ENCODE measurements at regions not wholly inside any gene's neighbourhood (a gene's known extent, or its start where the extent isn't known, plus 50 kb on each side); places are given as distances from the start of the nearest gene placed in this dataset.
"Not testable (repeated sequence)": the region's sequence is repeated elsewhere in the genome, so short reads cannot be mapped to it uniquely, and the experiment has no call there.

DNA sequence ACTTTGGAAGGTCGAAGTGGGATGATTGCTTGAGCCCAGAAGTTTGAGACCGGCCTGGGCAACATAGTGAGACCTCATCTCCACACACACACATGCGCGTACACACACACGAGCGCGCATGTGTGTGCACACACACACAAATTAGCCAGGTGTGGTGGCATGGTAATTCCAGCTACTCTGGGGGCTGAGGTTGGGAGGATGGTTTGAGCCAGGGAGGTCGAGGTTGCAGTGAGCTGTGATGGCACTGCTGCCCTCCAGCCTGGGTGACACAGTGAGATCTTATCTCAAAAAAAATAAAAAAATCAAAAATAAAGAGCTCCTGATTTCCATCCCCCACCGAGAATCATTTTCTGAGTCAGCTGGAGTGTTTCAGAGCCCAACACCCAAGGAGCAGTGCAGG lies 261.5 kb upstream of the PLGLB2 start:
- not testable (repeated sequence) for DNase-seq (ENCODE audit: low read depth)

DNA sequence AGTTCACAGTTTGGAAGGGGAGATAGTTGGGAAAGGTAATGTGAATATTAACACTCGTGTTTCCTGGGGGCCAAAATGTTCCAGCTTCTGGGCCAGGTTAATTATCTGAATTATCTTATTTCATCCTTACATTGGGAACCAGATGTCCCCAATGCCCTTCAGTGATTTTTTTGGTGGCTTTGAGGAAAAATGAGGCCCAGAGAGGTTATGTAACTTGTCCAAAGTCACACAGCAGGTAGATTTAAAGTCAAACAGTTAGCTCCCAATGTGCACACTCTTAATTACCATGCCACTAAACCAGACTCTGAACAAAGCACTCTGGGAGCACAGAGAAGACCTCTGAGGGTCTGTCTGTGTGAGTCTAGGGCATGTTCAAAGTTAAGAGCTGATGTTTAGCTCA lies 259.9 kb upstream of the PLGLB2 start:
- not testable (repeated sequence) for DNase-seq (ENCODE audit: low read depth)

- DNase-seq (ENCODE audit: low read depth): not testable (repeated sequence)
These were observed 258.9 kb upstream of the PLGLB2 start for GRCh38 chr2:87488991-87489390.

DNA sequence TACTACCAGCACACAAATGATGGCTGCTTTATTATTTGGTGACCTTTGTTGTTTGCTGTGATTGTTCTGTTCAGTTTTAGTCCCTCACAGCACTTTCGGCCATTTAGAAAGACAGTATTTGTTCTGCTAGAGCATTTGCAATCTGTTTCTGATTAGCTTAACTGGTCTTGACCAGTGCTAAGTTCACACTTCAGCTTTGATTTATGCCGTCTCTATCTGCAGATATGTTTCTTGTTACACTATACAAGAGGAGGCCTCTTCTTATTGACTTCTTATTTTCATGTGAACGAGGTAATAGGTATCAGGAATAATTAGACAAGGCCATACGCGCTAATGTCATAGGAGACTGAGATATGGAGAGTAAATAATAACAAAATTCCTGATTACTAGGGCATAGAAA lies 253.0 kb upstream of the PLGLB2 start:
- not testable (repeated sequence) for DNase-seq (ENCODE audit: low read depth)

DNA sequence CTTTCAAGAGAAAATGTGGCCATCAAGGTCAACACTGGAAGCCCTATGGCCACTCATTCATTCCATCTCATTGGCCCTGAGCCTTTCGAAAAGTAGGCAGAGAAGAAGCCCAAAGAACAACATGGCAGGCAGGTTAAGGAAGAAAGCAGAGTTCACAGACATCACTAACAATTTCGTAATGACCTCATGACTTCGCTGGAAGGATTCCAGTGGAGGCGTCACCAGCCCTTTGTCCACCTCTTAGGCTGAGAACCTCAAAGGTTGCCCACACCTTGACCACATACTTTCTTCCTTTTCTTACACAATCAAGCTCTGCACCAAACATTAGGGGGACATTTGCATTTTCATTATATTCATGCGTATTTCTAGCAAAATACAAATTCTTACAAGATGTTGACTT lies 252.4 kb upstream of the PLGLB2 start:
- DNase-seq (ENCODE audit: low read depth): not testable (repeated sequence)

DNA sequence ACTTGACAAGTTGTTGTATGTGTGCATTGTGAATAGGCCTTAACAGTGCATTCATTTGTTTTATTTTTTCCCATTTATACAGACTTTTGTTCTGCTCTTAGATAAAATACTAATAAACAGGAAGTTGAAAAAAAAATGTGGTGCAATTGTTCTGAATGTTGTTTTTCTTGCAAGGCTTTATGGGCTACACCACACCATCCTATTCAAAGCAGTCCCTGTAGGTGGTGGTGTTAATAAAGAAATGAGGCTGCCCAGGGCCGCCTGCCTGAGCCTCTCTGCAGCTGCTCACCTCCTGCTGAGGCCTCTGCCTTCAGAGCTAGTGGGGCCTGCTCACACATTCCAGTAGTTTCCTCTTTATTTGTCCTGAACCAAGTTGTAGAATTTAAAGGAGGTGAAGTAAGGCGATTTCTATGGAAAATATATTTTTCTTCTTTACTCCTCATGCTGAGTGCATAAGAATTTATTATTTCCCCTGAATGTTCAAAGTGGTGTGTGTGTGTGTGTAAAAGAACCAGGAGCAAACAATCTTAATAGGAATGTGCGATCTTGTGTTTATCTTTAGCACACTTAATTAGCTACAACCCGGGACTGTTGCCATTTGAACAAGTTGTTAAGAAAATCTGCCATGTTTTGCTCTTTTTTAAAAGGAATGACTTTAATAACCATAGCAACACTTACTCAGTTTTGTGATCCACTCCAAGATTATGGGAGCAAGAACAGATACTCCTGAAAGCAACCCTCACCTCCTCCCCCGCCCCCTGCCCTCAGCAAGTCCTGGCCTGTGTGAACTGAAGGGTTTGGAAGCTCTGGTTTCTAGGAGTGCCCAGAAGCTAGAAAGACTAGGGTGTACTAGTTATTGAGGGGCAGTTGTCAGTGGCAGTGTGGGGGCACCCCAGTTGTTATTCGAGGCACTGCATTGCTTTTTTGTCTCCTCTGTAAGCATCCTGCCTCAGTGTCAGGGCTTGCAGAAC lies 251.6 kb upstream of the PLGLB2 start:
- not testable (repeated sequence) for DNase-seq (ENCODE audit: low read depth)

GRCh38 chr2:87497135-87497534 lies 250.8 kb upstream of the PLGLB2 start:
- not testable (repeated sequence) for DNase-seq (ENCODE audit: low read depth)

- not testable (repeated sequence) for DNase-seq (ENCODE audit: low read depth)
These were observed 250.2 kb upstream of the PLGLB2 start for GRCh38 chr2:87497700-87498099.

- DNase-seq (ENCODE audit: low read depth): not testable (repeated sequence)
These were observed 249.6 kb upstream of the PLGLB2 start for GRCh38 chr2:87498169-87498853.

- DNase-seq (ENCODE audit: low read depth): not testable (repeated sequence)
These were observed 249.0 kb upstream of the PLGLB2 start for GRCh38 chr2:87498854-87499238.

- not testable (repeated sequence) for DNase-seq (ENCODE audit: low read depth)
These were observed 248.0 kb upstream of the PLGLB2 start for GRCh38 chr2:87499860-87500259.

DNA sequence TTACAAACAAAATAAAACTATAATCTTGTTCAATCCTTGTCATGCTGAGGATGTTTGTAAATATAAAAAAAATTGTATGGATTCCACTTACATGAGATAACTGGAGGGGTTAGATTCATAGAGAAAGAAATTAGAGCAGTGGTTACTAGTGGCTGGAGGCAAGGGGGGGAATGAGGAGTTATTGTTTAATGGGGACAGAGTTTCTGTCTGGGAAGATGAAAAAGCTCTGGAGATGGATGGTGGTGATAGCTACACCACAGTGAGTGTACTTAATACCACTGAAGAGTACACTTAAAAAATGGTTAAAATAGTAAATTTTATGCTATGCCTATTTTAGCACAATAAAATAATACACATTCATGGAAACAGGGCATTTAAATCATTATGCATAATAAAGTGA lies 247.5 kb upstream of the PLGLB2 start:
- DNase-seq (ENCODE audit: low read depth): not testable (repeated sequence)

GRCh38 chr2:87500951-87501350 lies 246.9 kb upstream of the PLGLB2 start:
- DNase-seq (ENCODE audit: low read depth): not testable (repeated sequence)

DNA sequence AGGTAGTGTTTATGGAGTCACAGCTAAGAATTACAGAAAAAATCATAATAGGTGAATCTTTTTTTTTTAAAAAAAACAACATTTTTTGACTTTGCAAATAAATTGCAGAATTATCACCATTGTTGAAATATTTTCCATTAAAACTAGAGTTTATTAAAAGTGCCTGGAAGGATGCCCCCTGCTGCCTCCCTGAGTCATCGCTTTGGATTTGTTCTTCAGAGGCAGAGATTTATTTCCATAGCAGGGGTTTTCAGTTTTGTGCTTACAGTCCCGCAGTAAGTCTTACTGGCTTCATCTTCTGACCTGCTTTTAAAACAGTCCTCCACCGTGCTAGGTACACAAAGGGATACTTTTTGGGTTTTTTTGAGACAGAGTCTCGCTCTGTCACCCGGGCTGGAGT lies 244.9 kb upstream of the PLGLB2 start:
- DNase-seq (ENCODE audit: low read depth): not testable (repeated sequence)

- not testable (repeated sequence) for DNase-seq (ENCODE audit: low read depth)
These were observed 242.6 kb upstream of the PLGLB2 start for GRCh38 chr2:87505239-87505638.

DNA sequence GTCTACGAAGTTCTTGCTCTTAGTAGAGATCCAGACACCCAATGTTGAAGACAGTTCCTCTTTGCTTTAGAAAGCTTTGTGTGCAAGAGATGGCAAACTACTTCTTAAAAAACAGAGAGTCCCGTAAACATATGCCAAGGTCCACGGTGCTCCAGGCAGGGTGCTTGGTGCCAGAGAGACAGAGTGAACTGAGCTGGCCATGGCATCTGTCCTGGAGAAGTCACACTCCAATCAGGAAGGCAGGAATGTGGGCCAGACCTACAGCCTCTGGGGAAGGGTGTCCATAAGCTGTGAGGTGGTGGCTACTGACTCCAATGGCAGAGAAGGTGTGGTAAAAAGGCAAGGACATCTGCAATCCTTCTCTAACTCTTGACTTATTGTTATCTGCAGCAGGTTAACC lies 242.0 kb upstream of the PLGLB2 start:
- not testable (repeated sequence) for DNase-seq (ENCODE audit: low read depth)

DNA sequence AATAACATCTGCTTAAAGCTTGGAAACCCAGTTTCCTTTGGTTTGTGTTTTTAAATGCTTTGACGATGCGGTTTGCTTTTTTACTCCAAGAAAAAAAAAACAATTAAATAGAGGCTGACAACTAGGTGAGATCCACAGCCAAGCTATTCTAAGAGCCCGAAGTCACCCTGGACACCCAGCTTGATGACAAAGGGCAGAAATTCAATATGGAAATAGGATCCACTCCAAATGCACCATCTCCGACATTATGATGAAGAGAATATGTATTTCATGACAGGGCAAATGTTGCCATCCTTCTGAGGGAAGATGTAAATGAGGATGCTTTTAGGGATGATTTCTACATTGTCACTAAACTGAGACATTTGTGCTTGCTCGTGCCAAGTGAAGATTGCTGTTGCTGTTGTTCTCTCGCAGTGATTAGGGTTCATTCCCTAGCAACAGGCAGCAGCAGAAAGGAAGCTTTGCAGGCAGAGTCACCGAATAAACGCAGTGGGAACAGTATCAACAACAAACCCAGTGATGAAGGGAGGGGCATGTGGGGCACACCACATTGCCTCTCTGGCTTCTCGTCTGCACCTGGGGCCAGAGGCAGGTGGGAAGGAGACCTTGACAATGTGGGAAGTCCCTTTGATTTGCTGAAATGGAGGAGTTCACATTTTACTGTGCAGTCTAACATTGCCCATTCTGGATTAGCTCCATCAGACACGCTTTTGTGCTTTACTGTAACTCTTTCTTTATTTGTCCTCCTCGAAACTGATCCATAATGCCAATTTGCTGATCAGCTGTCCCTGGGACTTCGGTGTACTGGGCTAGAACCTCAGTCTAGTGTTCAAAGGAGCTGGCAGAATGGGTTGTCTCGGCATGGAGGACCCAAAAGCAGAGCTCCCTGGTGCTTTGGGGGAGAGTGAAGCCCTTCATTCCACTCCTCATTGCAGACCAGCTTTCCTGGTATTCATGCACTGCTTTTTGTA lies 240.2 kb upstream of the PLGLB2 start:
- not testable (repeated sequence) for DNase-seq (ENCODE audit: low read depth)

DNA sequence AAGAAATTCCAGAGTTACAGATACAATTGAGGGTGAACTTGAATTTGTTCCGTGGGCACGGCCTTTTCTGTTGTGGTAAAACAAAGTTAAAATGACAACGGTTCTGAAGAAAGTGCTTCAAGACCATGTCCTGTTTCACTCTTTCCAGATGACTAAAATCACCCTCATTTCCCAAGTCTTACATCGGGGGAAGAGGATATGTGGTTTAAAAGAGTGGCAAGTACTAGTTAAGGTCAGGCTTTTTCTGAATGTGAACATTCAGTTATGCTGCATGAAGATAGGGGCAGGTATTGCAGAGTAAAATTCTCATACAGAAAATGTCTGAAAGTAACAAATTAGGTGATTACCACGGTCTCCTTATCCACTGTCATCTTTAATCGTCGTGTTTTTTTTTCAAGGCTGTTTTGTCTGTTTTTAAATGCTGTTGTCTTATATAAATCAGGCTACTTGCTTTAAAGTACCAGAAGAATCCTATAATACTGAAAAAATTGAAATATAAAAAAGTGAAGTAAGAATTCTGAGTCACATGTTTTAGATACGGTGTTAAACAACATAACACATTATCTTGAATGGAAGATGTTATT lies 236.6 kb upstream of the PLGLB2 start:
- DNase-seq (ENCODE audit: low read depth): not testable (repeated sequence)

DNA sequence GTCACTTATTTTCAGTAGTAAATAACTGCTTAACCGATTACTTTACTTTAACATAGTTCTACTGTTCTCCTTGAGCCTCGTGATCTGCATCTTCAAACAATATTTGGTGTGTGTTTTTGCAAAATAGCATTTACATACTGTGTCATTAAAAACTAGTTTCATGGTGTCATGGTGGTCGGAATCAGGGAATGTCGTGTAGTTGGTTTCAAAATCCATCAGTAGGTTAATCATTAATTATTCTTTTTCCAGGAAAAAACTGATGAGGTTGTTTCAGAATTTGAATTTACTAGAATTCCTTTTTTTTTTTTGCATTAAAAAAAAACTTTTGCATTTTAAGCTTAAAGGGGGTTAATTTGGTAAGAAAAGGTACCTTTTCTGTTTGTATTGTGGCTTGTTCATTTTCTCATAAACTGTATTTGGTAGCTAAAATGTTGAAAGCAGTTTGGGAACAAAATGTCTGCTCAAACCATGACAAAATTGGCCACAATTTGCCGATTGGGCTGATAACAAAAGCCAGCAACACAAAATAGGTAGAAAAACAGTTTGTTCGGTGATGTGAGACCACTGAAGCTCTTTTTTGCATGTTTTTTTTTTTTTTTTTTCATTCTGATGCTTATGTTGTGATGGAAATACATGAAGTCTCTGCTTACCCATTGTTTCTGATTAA lies 234.9 kb upstream of the PLGLB2 start:
- not testable (repeated sequence) for DNase-seq (ENCODE audit: low read depth)

DNA sequence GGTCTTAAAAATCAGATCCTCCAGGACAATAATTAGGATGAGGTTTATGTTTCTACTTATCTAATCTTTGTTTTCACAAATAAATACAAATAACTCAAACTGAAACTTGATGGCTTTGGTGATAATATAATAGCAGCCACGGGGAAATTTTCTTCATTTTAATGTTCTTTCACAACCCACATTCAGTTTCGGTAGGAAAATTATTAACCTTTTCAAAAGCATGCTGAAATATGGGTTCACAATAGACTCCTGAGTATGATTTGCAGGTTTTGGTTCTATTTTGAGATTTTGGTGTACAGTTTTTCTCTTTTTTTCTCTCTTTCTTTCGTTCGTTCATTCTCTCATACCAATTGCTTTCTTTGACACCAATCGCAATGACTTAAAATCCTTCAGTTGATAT lies 233.9 kb upstream of the PLGLB2 start:
- DNase-seq (ENCODE audit: low read depth): not testable (repeated sequence)

DNA sequence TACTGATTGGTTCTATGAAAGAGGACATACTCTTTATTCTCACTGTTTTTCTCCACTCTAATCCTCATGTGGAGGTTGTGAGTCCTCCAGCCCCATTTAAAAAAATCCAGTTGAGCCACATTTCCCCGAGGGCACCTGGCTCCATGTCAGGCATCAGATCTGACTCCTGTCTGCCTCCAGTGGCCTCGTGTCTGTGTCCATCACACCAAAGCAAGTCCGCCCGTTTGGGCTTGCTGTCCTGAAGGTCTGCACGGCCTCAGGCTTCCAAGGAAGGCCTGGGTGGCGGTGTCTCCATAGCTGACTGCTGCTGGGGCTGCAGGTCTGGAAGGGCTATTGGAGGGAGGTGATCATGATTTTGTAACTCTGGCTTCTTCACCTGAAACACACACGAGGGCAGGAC lies 233.4 kb upstream of the PLGLB2 start:
- DNase-seq (ENCODE audit: low read depth): not testable (repeated sequence)

All from activated T-cell treated with anti-CD3 and anti-CD28 coated beads for 24 hours (primary cell).